SK-N-SH (cell line): ENCODE measurements at regions not wholly inside any gene's neighbourhood (a gene's known extent, or its start where the extent isn't known, plus 50 kb on each side); places are given as distances from the start of the nearest gene placed in this dataset.

Source experiments
- CTCF ChIA-PET: fragments of 300-600, 350-600 bp; formaldehyde crosslinking; extraction: SDS; loops from one replicate; lab custom pipeline; 2021; lab: Yijun Ruan, JAX
- POLR2A ChIA-PET: fragments of 350-600 bp; sonication (Branson Sonifier 250); formaldehyde crosslinking; extraction: SDS; loops from one replicate; lab custom pipeline; 2020; ENCODE audit warnings: antibody characterized with exemption, inconsistent platforms; lab: Yijun Ruan, JAX
- DNase-seq: peaks from one replicate; pipeline ENCODE4 v3.0.0; 2012
- H2AFZ ChIP-seq: fragments of 200-600 bp; sonication (generic); 2 replicates; pipeline ENCODE4 v1.8.1; 2016; ENCODE audit warnings: antibody characterized with exemption, mild to moderate bottlenecking, low read depth
- H3F3A ChIP-seq: fragments of 200-600 bp; sonication (generic); replicated peaks from 2 replicates; pipeline ENCODE3; 2016; ENCODE audit warnings: antibody characterized with exemption, mild to moderate bottlenecking; ENCODE audit not compliant: insufficient read depth
- H3K27ac ChIP-seq, 2 experiments: fragments of 200-500 bp in 1 of 2; fragments of 200-600 bp in 1 of 2; sonication (Bioruptor generic) in 1 of 2; sonication (generic), shearing (Covaris generic) in 1 of 2; 2 replicates each; pipeline versions ENCODE4 v1.5.1 to v1.6.1; 2014 to 2016; ENCODE audit warnings: low read depth in 2 of 2, inconsistent platforms in 1 of 2, low read length in 1 of 2, mild to moderate bottlenecking in 1 of 2, mixed read lengths in 1 of 2
- H3K27me3 ChIP-seq: fragments of 200-600 bp; sonication (generic), shearing (Covaris generic); 2 replicates; pipeline ENCODE4 v1.6.1; 2016; ENCODE audit warnings: mixed run types; ENCODE audit not compliant: insufficient read depth
- H3K36me3 ChIP-seq, 2 experiments: fragments of 200-500 bp in 1 of 2; fragments of 200-600 bp in 1 of 2; sonication (Bioruptor generic) in 1 of 2; sonication (generic) in 1 of 2; replicated peaks in 1 of 2; 2 replicates each; pipeline versions ENCODE3 to v1.5.1; 2014 to 2016; ENCODE audit warnings: low read length in 1 of 2, mild to moderate bottlenecking in 1 of 2; ENCODE audit not compliant: insufficient read depth in 2 of 2, control insufficient read depth in 1 of 2
- H3K4me1 ChIP-seq, 2 experiments: fragments of 200-500 bp in 1 of 2; fragments of 200-600 bp in 1 of 2; sonication (Bioruptor generic) in 1 of 2; sonication (generic), shearing (Covaris generic) in 1 of 2; 2 replicates each; pipeline versions ENCODE4 v1.5.1 to v1.6.1; 2014 to 2016; ENCODE audit warnings: low read depth in 1 of 2, low read length in 1 of 2, mixed run types in 1 of 2; ENCODE audit not compliant: insufficient read depth in 2 of 2, control insufficient read depth in 1 of 2
- H3K4me2 ChIP-seq: fragments of 200-600 bp; sonication (generic), shearing (Covaris generic); 2 replicates; pipeline ENCODE4 v1.6.1; 2017; ENCODE audit warnings: mixed run types
- H3K4me3 ChIP-seq, 2 experiments: fragments of 200-500 bp in 1 of 2; fragments of 200-600 bp in 1 of 2; sonication (Bioruptor generic) in 1 of 2; sonication (generic), shearing (Covaris generic) in 1 of 2; 2 replicates each; pipeline versions ENCODE4 v1.5.1 to v1.8.1; 2014 to 2016; ENCODE audit warnings: low read depth in 2 of 2, inconsistent platforms in 1 of 2, low read length in 1 of 2, mild to moderate bottlenecking in 1 of 2, mixed read lengths in 1 of 2, moderate library complexity in 1 of 2
- H3K79me2 ChIP-seq: fragments of 200-600 bp; sonication (generic); 2 replicates; pipeline ENCODE4 v1.8.1; 2017; ENCODE audit warnings: mild to moderate bottlenecking; ENCODE audit not compliant: insufficient read depth
- H3K9ac ChIP-seq: fragments of 200-600 bp; sonication (generic); 2 replicates; pipeline ENCODE4 v1.6.1; 2017; ENCODE audit warnings: mixed run types
- H3K9me2 ChIP-seq: fragments of 200-600 bp; sonication (generic); 2 replicates; pipeline ENCODE4 v1.6.1; 2017; ENCODE audit warnings: mixed run types
- H3K9me3 ChIP-seq: fragments of 200-600 bp; sonication (generic); 2 replicates; pipeline ENCODE4 v1.6.1; 2017; ENCODE audit warnings: mixed run types, mild to moderate bottlenecking, moderate library complexity
- H4K20me1 ChIP-seq: fragments of 200-600 bp; sonication (generic); 2 replicates; pipeline ENCODE4 v1.6.1; 2017; ENCODE audit warnings: mild to moderate bottlenecking, mixed run types; ENCODE audit not compliant: insufficient read depth
- CTCF ChIP-seq: fragments of 200-600 bp; sonication (generic); IDR thresholded peaks from 2 replicates; pipeline ENCODE4 v1.6.1; 2017; ENCODE audit warnings: antibody characterized with exemption, mild to moderate bottlenecking, moderate library complexity
- EP300 ChIP-seq, 2 experiments: IDR thresholded peaks; 2 replicates each; pipeline versions ENCODE4 v1.4.0 to v1.6.1; 2012; ENCODE audit warnings: borderline replicate concordance in 1 of 2, low read depth in 1 of 2, low read length in 1 of 2
- EZH2phosphoT487 ChIP-seq: fragments of 200-600 bp; sonication (generic); IDR thresholded peaks from 2 replicates; pipeline ENCODE4 v1.6.1; 2017; ENCODE audit warnings: low read depth, mixed run types, mild to moderate bottlenecking, antibody characterized with exemption, moderate library complexity, borderline replicate concordance
- FOXM1 ChIP-seq: IDR thresholded peaks from 2 replicates; pipeline ENCODE4 v1.4.0; 2012; ENCODE audit warnings: low read depth, mild to moderate bottlenecking
- GABPA ChIP-seq: IDR thresholded peaks from 2 replicates; pipeline ENCODE4 v1.4.0; 2012; ENCODE audit warnings: low read depth, mild to moderate bottlenecking
- GATA2 ChIP-seq: sonication (generic); formaldehyde crosslinking; IDR thresholded peaks from 2 replicates; pipeline ENCODE4 v1.5.0; 2020; ENCODE audit warnings: mild to moderate bottlenecking, missing genetic modification reagents
- IRF3 ChIP-seq: fragments of 150-350 bp; IDR thresholded peaks from 2 replicates; pipeline ENCODE4 v1.6.1; 2016; ENCODE audit warnings: mild to moderate bottlenecking, low read depth, low read length
- JUND ChIP-seq: IDR thresholded peaks from 2 replicates; pipeline ENCODE4 v1.4.0; 2012
- MAX ChIP-seq: IDR thresholded peaks from 2 replicates; pipeline ENCODE4 v1.4.0; 2012; ENCODE audit warnings: low read depth
- MXI1 ChIP-seq: IDR thresholded peaks from 2 replicates; pipeline ENCODE4 v1.6.1; 2012; ENCODE audit warnings: mild to moderate bottlenecking, low read depth, low read length, improper control_type of control experiment
- NFIC ChIP-seq: IDR thresholded peaks from 2 replicates; pipeline ENCODE4 v1.4.0; 2012; ENCODE audit warnings: borderline replicate concordance
- POLR2AphosphoS5 ChIP-seq: IDR thresholded peaks from 2 replicates; pipeline ENCODE4 v1.6.1; 2012; ENCODE audit warnings: low read depth, low read length
- RAD21 ChIP-seq: IDR thresholded peaks from 2 replicates; pipeline ENCODE4 v1.6.1; 2012; ENCODE audit warnings: mild to moderate bottlenecking, low read length
- RCOR1 ChIP-seq: fragments of 150-350 bp; IDR thresholded peaks from 2 replicates; pipeline ENCODE4 v1.6.1; 2017; ENCODE audit warnings: antibody characterized with exemption, low read length
- RFX5 ChIP-seq: IDR thresholded peaks from 2 replicates; pipeline ENCODE4 v1.6.1; 2012; ENCODE audit warnings: mild to moderate bottlenecking, improper control_type of control experiment, low read length
- SIN3A ChIP-seq: IDR thresholded peaks from 2 replicates; pipeline ENCODE4 v1.6.1; 2012; ENCODE audit warnings: low read depth, mild to moderate bottlenecking, low read length, moderate library complexity, borderline replicate concordance
- SMC3 ChIP-seq: IDR thresholded peaks from 2 replicates; pipeline ENCODE4 v1.6.1; 2012; ENCODE audit warnings: low read depth, low read length, improper control_type of control experiment
- TCF12 ChIP-seq: IDR thresholded peaks from 2 replicates; pipeline ENCODE4 v1.4.0; 2012
- ZBTB33 ChIP-seq: IDR thresholded peaks from 2 replicates; pipeline ENCODE4 v1.4.0; 2012; ENCODE audit warnings: low read depth, borderline replicate concordance
- WGBS: methylation state at CpG from one replicate; pipeline ENCODE4 v1.1.6; 2017; ENCODE audit warnings: low lambda C conversion rate; 5-methylcytosine and 5-hydroxymethylcytosine counted together

GRCh38 chr16:88303890-88304819, 78.6 kb upstream of the ZNF469 start (continued):
- TF ChIP-seq MXI1 (no peak), RFX5 (no peak), POLR2AphosphoS5 (peak; percentile 39; the same call in 1 of the 2 replicates), SIN3A (no peak)
- TF ChIP-seq, all 33 proteins: peak for 10

GRCh38 chr16:88305176-88305575, 77.6 kb upstream of the ZNF469 start:
- Histone ChIP-seq H3F3A (peaks cover 50% of the 10 kb centered on the region), H3K4me3 (no peak overlapping the region), H3K9ac (peak overlapping the region; percentile 77), H2AFZ (no peak overlapping the region), H3K27me3 (no peaks in the 10 kb centered on the region), H3K36me3 (no peaks in the 10 kb centered on the region), H3K27ac (peak overlapping the region; percentile 72 to 99), H3K4me1 (peaks cover 29 to 41% of the 10 kb centered on the region in 2 experiments; a peak in 3 of 4 replicates), H3K4me2 (peak overlapping the region; percentile 72), H4K20me1 (no peaks in the 10 kb centered on the region), H3K9me3 (no peaks in the 10 kb centered on the region), H3K79me2 (no peaks in the 10 kb centered on the region), H3K9me2 (no peaks in the 10 kb centered on the region)
- POLR2A ChIA-PET, result no interaction called here
- DNase-seq, result no peak
- 96% methylated on average over 14 of the region's 14 CpGs for WGBS
- no peak for TF ChIP-seq RAD21
- TF ChIP-seq SMC3, result no peak
- no peak for TF ChIP-seq EP300 (IDR thresholded peaks at IDR 0.05; ENCODE audit: borderline replicate concordance in 1 of 2, low read depth in 1 of 2, low read length in 1 of 2)
- TF ChIP-seq NFIC, result no peak
- no peak for TF ChIP-seq FOXM1
- TF ChIP-seq EZH2phosphoT487, result no peak
- CTCF ChIA-PET, result interaction anchor here (1.2 to 1.4 kb wide), 2 partner anchors 18 to 78 kb away, joined by 4 to 6 read pairs; partner anchors contain the start of gene ZNF469

GRCh38 chr16:88306411-88306810, 76.3 kb upstream of the ZNF469 start:
- Histone ChIP-seq H3K9ac (peak overlapping the region; percentile 63), H3K4me3 (no peak overlapping the region), H3K27me3 (no peaks in the 10 kb centered on the region), H4K20me1 (no peaks in the 10 kb centered on the region), H3K79me2 (no peaks in the 10 kb centered on the region), H3K9me3 (no peaks in the 10 kb centered on the region), H3K36me3 (no peaks in the 10 kb centered on the region), H3K9me2 (no peaks in the 10 kb centered on the region), H3F3A (peaks cover 50% of the 10 kb centered on the region), H2AFZ (no peak overlapping the region), H3K4me1 (peaks cover 29 to 41% of the 10 kb centered on the region in 2 experiments; a peak in 3 of 4 replicates), H3K27ac (peak overlapping the region; percentile 20 to 99), H3K4me2 (peak overlapping the region; percentile 69)
- CTCF ChIA-PET, result interaction anchor here (0.7 to 1.4 kb wide), 2 partner anchors 15 to 16 kb away, joined by 3 read pairs; no protein-coding TSS in a partner anchor
- DNase-seq, result no peak
- POLR2A ChIA-PET, result no interaction called here
- 89% methylated on average over 7 of the region's 8 CpGs for WGBS
- no peak for TF ChIP-seq MXI1
- TF ChIP-seq FOXM1, result no peak
- no peak for TF ChIP-seq SMC3
- no peak for TF ChIP-seq JUND
- no peak for TF ChIP-seq CTCF
- TF ChIP-seq POLR2AphosphoS5, result no peak
- TF ChIP-seq ZBTB33, result no peak
- TF ChIP-seq IRF3, result no peak
- TF ChIP-seq MAX, result no peak
- TF ChIP-seq TCF12, result no peak
- no peak for TF ChIP-seq GATA2 (CRISPR knock-in tag)
- TF ChIP-seq RCOR1, result no peak
- no peak for TF ChIP-seq RAD21
- TF ChIP-seq GABPA, result no peak
